Right atrium auricular region (tissue), 2 donors: ENCODE measurements at regions not wholly inside any gene's neighbourhood (a gene's known extent, or its start where the extent isn't known, plus 50 kb on each side); places are given as distances from the start of the nearest gene placed in this dataset.

Experiments
- DNase-seq: peaks from one replicate; pipeline ENCODE4 v3.0.0-alpha.2; 2019; ENCODE audit warnings: low spot score
- H3K27ac ChIP-seq, 2 donors: fragments of 200-600 bp; sonication (generic); 1 replicate in 1 of 2; 2 replicates in 1 of 2; pipeline ENCODE4 v1.5.1; 2016 to 2019
- H3K27me3 ChIP-seq, 2 donors: fragments of 200-600 bp; sonication (generic); one replicate each; pipeline versions ENCODE4 v1.5.1 to v1.6.0; 2017 to 2019
- H3K36me3 ChIP-seq: fragments of 200-600 bp; sonication (generic); one replicate; pipeline ENCODE4 v1.5.1; 2016
- H3K4me1 ChIP-seq, 2 donors: fragments of 200-600 bp; sonication (generic); one replicate each; pipeline versions ENCODE4 v1.5.1 to v1.6.0; 2017 to 2019
- H3K4me3 ChIP-seq, 2 donors: fragments of 200-600 bp; sonication (generic); 1 replicate in 1 of 2; 2 replicates in 1 of 2; pipeline ENCODE4 v1.5.1; 2017 to 2019; ENCODE audit warnings: mild to moderate bottlenecking in 1 of 2, moderate library complexity in 1 of 2
- H3K9me3 ChIP-seq, 2 donors: fragments of 200-600 bp; sonication (generic); one replicate each; pipeline ENCODE4 v1.5.1; 2019
- CTCF ChIP-seq, 2 donors: fragments of 200-600 bp; sonication (generic); IDR thresholded peaks; one replicate each; pipeline ENCODE4 v1.5.1; 2019; ENCODE audit warnings: antibody characterized with exemption in 2 of 2

GRCh38 chr4:159881158-159881557, 778.3 kb downstream of the RAPGEF2 start:
- no peak for TF ChIP-seq CTCF (IDR thresholded peaks at IDR 0.05)
- no peaks in the 10 kb centered on the region for H3K36me3 ChIP-seq
- no peak overlapping the region for H3K4me3 ChIP-seq
- no peak overlapping the region for H3K27ac ChIP-seq
- no peak for DNase-seq
- no peaks in the 10 kb centered on the region for H3K27me3 ChIP-seq
- H3K9me3 ChIP-seq, result no peaks in the 10 kb centered on the region
- H3K4me1 ChIP-seq, result no peaks in the 10 kb centered on the region

GRCh38 chr4:159884989-159885388, 782.1 kb downstream of the RAPGEF2 start:
- TF ChIP-seq CTCF (IDR thresholded peaks at IDR 0.05), result no peak

GRCh38 chr4:159899596-159899995, 796.7 kb downstream of the RAPGEF2 start:
- DNase-seq, result no peak
- Histone ChIP-seq H3K9me3 (no peaks in the 10 kb centered on the region), H3K27ac (no peak overlapping the region), H3K27me3 (no peaks in the 10 kb centered on the region), H3K36me3 (no peaks in the 10 kb centered on the region), H3K4me1 (no peaks in the 10 kb centered on the region), H3K4me3 (no peak overlapping the region)
- no peak for TF ChIP-seq CTCF (IDR thresholded peaks at IDR 0.05)

More at GRCh38 chr4:159884989-159885388, 782.1 kb downstream of the RAPGEF2 start:
- Histone ChIP-seq H3K4me3 (no peak overlapping the region), H3K36me3 (no peaks in the 10 kb centered on the region), H3K9me3 (no peaks in the 10 kb centered on the region), H3K27ac (no peak overlapping the region), H3K4me1 (no peaks in the 10 kb centered on the region), H3K27me3 (no peaks in the 10 kb centered on the region)
- DNase-seq, result no peak

GRCh38 chr4:159900562-159900961, 797.7 kb downstream of the RAPGEF2 start:
- no peak overlapping the region for H3K27ac ChIP-seq
- no peaks in the 10 kb centered on the region for H3K9me3 ChIP-seq
- H3K27me3 ChIP-seq, result no peaks in the 10 kb centered on the region
- H3K4me1 ChIP-seq, result no peaks in the 10 kb centered on the region
- no peak for TF ChIP-seq CTCF (IDR thresholded peaks at IDR 0.05)
- no peak overlapping the region for H3K4me3 ChIP-seq
- DNase-seq, result no peak
- no peaks in the 10 kb centered on the region for H3K36me3 ChIP-seq

GRCh38 chr4:159902648-159903047, 799.8 kb downstream of the RAPGEF2 start:
- no peak for DNase-seq
- no peak overlapping the region for H3K27ac ChIP-seq
- H3K4me3 ChIP-seq, result no peak overlapping the region
- H3K4me1 ChIP-seq, result no peaks in the 10 kb centered on the region
- no peak for TF ChIP-seq CTCF (IDR thresholded peaks at IDR 0.05)
- no peaks in the 10 kb centered on the region for H3K9me3 ChIP-seq
- H3K36me3 ChIP-seq, result no peaks in the 10 kb centered on the region
- H3K27me3 ChIP-seq, result no peaks in the 10 kb centered on the region

- no peak for DNase-seq
- no peak overlapping the region for H3K4me3 ChIP-seq
- TF ChIP-seq CTCF (IDR thresholded peaks at IDR 0.05), result no peak
- H3K27ac ChIP-seq, result no peak overlapping the region
- no peaks in the 10 kb centered on the region for H3K27me3 ChIP-seq
- no peaks in the 10 kb centered on the region for H3K9me3 ChIP-seq
- no peaks in the 10 kb centered on the region for H3K36me3 ChIP-seq
- no peaks in the 10 kb centered on the region for H3K4me1 ChIP-seq
Observed at GRCh38 chr4:159904906-159905305, 802.0 kb downstream of the RAPGEF2 start.
